ENCODE measurements at regions not wholly inside any gene's neighbourhood (a gene's known extent, or its start where the extent isn't known, plus 50 kb on each side); places are given as distances from the start of the nearest gene placed in this dataset.
A peak's percentile ranks its signal among the peaks of the same experiment; 100 is the strongest.
"Not testable (repeated sequence)": the region's sequence is repeated elsewhere in the genome, so short reads cannot be mapped to it uniquely, and the experiment has no call there.

DNA sequence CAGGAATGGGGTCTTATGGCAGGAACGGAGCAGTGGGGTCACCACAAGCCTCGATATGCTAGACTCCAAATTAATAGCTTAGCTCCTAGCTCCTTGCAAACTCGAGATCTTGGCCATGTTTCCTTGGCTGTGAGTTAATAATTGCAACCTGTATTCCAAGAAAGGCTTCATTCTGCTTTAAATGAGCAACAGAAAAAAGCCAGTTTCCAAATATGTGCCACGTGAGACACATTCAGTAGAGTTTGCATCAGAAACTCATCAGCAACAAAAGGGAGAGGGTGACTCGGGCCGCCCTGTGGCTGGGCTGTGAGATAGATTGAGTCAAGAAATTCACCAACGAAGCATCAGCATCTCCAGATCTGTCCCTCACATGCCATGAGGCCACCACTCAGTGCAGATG is 112.0 kb downstream of the NPTX2 start:
- DNase-seq, result no peak

- DNase-seq, result no peak
These were observed 113.2 kb downstream of the NPTX2 start for GRCh38 chr7:98730326-98730725.

GRCh38 chr7:98731651-98732050 is 114.6 kb downstream of the NPTX2 start:
- DNase-seq, result no peak

- DNase-seq, result peak; percentile 73
These were observed 116.0 kb downstream of the NPTX2 start for GRCh38 chr7:98733036-98733435.

DNA sequence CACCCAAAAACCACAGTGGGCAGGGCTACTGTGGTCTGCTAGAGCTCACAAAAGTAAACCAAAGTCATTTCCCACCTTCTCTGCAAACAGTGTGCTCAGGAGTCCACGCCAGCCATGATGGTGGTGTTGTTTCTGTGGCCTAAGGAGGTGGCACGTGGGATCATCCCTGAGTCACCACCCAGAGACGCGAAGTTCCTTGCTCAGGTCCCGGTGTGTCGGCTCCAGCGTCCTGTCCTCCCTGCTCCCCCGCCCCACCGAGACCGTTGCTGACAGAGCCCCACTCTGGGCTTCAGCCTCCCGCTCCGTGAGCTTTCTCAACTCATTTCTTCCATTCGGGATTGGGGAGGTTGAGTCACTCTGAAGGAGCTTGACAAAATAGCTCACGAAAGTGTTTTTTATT is 118.7 kb downstream of the NPTX2 start:
- no peak for DNase-seq

GRCh38 chr7:98736461-98736860 is 119.4 kb downstream of the NPTX2 start:
- DNase-seq, result not testable (repeated sequence)

GRCh38 chr7:98737176-98737575 is 120.1 kb downstream of the NPTX2 start:
- DNase-seq, result no peak

GRCh38 chr7:98740643-98741042 is 123.6 kb downstream of the NPTX2 start:
- no peak for DNase-seq

DNA sequence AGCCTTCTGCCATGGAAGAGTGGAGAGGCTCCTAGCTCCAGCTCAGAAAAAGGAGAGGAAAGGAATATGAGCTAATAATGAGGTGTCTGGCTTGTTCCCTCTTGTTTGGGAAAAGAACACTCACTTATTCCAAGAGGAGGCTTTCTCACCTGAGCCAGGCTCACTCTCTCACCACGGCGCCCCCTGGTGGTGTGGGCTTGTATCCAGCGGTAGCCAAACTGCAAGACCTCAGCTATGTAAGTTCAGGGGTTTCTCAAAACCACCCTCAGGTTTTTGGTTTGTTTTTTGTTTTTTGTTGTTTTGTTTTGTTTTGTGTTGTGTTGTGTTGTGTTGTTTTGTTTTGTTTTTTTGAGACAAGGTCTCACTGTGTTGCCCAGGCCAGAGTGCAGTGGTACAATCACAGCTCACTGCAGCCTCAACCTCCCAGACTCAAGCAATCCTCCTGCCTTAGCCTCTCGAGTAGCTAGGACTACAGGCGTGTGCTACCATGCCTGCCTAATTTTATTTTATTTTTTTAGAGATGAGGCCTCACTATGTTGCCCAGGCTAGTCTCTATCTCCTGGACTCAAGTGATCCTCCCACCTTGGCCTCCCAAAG is 124.0 kb downstream of the TMEM130 start:
- DNase-seq, result peak; percentile 85

DNA sequence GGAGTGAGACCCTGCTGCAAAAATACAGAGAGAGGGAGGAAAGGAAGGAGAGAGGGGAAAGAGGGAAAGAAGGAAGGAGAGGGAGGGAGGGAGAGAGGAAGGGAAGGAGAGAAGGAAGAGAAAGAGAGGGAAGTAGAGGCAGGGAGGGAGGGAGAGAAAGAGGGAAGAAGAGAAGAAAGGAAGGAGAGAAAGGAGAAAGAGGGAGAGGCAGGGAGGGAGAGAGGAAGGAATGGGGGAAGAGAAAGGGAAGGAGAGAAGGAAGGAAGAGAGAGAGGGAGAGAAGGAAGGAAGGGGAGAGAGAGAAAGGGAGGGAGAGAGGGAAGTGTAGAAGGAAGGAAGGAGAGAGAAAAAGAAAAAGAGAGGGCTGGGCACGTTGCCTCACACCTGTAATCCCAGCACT is 121.7 kb downstream of the TMEM130 start:
- DNase-seq, result no peak

GRCh38 chr7:98753176-98753575 is 116.6 kb downstream of the TMEM130 start:
- no peak for DNase-seq

- DNase-seq, result no peak
These were observed 115.8 kb downstream of the TMEM130 start for GRCh38 chr7:98753989-98754479.

DNA sequence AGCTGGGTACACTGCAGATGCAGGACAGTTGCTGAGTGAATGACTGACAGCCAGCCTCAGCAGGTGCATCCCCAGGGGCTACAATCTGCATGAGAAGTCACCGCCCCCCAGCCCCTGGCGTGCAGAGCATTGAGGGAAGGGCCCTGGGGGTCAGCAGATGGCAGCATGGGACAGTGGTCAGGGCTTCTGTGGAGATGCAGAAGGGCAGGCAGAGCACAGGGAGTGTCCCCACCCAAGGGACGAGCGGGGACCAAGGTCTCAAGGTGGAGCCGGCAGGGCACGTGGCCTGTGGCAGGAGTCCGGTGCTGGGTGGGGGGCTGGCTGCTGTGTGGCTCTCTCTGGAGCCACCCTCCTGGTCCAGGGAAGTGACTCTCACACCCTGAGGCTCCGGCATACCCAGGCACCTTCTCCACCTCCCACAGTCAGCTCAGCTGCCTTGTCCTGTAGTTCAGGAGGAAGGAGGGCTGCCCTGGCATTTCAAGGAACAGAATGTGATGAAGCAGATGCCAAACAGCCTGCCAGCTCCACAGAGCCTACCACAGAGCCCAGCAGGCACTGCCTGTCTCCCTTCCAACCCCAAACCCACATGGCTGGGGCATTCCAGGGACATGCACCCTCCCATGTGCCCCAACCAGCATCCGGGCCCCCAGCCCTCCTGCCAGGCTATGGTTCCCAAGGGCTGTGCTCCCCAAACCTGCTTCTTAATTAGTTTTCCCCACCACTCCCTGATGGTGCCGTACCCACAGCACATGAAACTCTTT is 114.5 kb downstream of the TMEM130 start:
- DNase-seq, result no peak

DNA sequence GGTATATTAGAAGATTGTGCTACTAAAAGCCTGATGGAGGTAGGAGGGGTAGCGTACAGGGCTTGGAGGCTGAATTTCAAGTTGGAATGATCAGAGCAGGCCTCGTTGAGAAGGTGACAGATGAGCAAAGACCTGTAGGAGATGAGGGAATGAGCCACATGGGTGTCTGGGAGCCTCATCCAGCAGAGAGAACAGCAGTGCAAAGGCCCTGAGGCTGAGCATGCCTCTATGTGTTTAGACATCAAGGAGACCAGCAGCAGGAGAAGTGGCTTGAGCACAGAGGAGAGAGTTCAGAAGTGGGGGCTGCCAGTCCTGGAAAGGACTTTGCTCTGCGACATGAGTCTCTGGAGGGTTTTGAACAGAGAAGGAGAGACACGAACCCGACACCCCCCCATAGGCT is 111.7 kb downstream of the TMEM130 start:
- DNase-seq, result no peak

GRCh38 chr7:98760201-98760651 is 109.6 kb downstream of the TMEM130 start:
- no peak for DNase-seq

- no peak for DNase-seq
These were observed 108.6 kb downstream of the TMEM130 start for GRCh38 chr7:98761225-98761624.

DNA sequence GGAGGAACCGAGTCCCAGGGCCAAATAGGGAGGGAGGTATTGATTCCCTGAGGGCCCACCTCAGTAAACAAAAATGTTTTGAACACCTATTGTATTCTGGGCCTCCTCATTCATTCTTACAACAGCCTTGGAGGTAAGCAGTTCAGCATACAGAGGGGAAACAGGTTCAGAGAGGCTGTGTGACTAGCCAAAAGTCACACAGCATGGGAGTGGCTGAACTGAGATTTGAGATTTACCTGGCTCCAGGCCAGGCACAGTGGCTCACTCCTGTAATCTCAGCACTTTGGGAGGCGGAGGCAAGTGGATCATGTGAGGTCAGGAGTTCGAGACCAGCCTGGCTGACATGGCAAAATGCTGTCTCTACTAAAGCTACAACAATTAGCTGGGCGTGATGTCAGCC is 107.2 kb downstream of the TMEM130 start:
- no peak for DNase-seq

- DNase-seq, result no peak
These were observed 106.4 kb downstream of the TMEM130 start for GRCh38 chr7:98763441-98763840.

GRCh38 chr7:98764946-98765345 is 104.9 kb downstream of the TMEM130 start:
- no peak for DNase-seq

- DNase-seq, result not testable (repeated sequence)
These were observed 99.7 kb downstream of the TMEM130 start for GRCh38 chr7:98770085-98770484.

GRCh38 chr7:98771519-98771918 is 98.3 kb downstream of the TMEM130 start:
- DNase-seq, result no peak

GRCh38 chr7:98771941-98772603 is 97.7 kb downstream of the TMEM130 start:
- DNase-seq, result no peak

DNA sequence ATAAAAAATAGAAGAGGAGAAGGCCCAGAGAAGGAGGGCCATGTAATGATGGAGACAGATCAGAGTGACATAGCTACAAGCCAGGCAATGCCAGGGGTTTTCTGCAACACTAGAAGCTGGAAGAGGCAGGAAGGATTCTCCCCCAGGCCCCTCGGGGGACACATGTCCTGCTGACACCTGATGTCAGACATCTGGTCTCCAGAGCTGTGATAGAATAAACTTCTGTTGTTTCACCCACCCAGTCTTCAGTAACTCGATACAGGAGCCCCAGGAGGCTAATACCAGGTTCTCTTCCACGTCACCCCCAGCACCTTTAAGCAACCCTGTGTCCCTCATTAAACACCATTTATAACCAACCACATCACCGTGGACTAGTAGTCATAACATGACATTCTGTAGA is 94.9 kb downstream of the TMEM130 start:
- DNase-seq, result no peak

DNA sequence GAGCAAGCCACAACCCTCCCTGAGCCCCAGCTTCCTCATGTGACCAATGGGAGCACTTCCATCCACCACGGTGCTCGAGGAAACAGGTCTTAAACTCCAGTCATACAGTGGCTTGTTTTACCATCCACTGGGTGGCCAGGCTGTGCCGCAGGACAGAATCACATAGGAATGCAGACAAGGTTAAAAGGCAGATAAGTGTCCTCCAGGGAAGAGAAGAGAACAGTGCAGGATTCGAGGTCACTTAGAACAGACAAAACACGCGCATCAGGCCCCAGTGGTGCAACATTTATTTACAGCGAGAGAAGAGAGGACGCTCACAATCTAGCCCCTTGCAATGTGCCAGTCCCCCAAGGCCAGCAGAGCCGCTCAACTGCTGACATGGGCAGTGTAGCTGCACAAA is 92.8 kb downstream of the TMEM130 start:
- no peak for DNase-seq
